ENCODE measurements at regions not wholly inside any gene's neighbourhood (a gene's known extent, or its start where the extent isn't known, plus 50 kb on each side); places are given as distances from the start of the nearest gene placed in this dataset.
A peak's percentile ranks its signal among the peaks of the same experiment; 100 is the strongest.

DNA sequence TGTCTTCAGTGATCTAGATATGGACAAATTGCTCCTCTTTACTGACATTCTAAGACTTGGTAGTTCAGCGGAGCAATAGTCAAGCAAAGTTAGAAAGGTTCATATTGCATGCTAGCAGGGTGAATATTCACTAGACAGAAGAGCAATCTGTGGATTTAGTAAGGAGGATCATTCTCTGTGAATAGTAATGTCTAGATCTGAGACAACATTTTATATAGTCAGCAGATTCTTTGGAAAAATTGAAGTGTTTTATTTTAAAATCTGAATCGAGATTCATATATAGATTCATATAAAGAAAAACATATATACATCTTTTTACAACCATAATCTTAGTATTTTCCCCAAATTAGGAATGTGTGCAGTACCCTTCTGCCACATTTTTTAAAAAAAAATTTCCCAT, 274.5 kb upstream of the BRINP3 start:
- POLR2A ChIA-PET = no interaction called here
- Histone ChIP-seq H2AFZ (ENCODE audit: low read length) (no peak overlapping the region), H3K36me3 (replicated peaks in 1 of 2; ENCODE audit: control insufficient read depth in 1 of 2, insufficient read depth in 2 of 2, low read length in 2 of 2) (no peaks in the 10 kb centered on the region), H3K27me3 (ENCODE audit: control insufficient read depth in 1 of 2, insufficient read depth in 2 of 2, low read length in 2 of 2) (no peaks in the 10 kb centered on the region), H3K4me1 (ENCODE audit: insufficient read depth, low read length) (no peaks in the 10 kb centered on the region), H3K9ac (ENCODE audit: insufficient read depth, low read depth, low read length) (no peak overlapping the region), H3K4me2 (ENCODE audit: low read depth, low read length) (no peak overlapping the region), H3K79me2 (ENCODE audit: insufficient read depth, low read length) (no peaks in the 10 kb centered on the region), H4K20me1 (ENCODE audit: insufficient read depth, low read length) (no peaks in the 10 kb centered on the region), H3K4me3 (replicated peaks in 1 of 3; ENCODE audit: insufficient read depth in 1 of 3, low read depth in 2 of 3, low read length in 3 of 3) (no peak overlapping the region), H3K27ac (ENCODE audit: extremely low read length, insufficient read depth, low read length) (no peak overlapping the region), H3K9me3 (ENCODE audit: low read length) (no peaks in the 10 kb centered on the region)
- DNase-seq (ENCODE audit: low spot score) (no peak), ATAC-seq (no peak), FAIRE-seq (no peak)
- intact Hi-C loops (cut with micrococcal nuclease; ENCODE audit: unreplicated experiment) = no loop called here
- 0% methylated on average over 2 of the region's 2 CpGs for WGBS (ENCODE audit: low lambda C conversion rate)
- TF ChIP-seq MAFF (IDR thresholded peaks at IDR 0.05; ENCODE audit: low read depth, low read length) (peak; percentile 52; the same call in 1 of the 2 replicates), MAFK (conservative IDR thresholded peaks at IDR 0.05 in 1 of 2, IDR thresholded peaks at IDR 0.05 in 1 of 2; ENCODE audit: low read length in 2 of 2) (peak; percentile 11 to 69; a peak in 2 of 4 replicates), ZNF225 (CRISPR knock-in tag; IDR thresholded peaks at IDR 0.05) (no peak)
- in situ Hi-C loops (cut with HindIII; ENCODE audit: extremely low pct_ligation_motif_present, low pct_unique_long_range_greater_than_20kb) = no loop called here
- BruUV-seq (replicated peaks) = no TSS peak
- CTCF ChIA-PET (ENCODE audit: low intra/inter-chr PET ratio, low total read pairs) = no interaction called here

DNA sequence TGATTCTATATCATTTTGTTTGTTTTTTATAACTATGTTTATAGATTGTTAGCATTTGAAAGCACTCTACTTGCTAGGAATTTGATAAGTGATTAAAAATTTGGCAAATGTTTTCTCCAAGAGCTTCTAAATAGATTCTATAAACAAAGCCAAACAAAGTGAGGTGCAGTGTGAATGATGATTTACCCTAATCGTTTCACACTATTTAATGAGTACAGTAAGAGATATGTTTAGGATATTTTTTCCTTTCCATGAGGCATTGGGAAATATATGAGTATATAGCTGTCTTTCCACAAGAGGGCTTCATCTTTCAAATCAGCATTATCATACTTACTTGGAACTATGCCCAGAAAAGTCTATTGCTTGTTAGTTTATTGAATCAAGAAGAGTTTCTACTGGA, 277.0 kb upstream of the BRINP3 start:
- ATAC-seq = no peak
- H4K20me1 ChIP-seq (ENCODE audit: insufficient read depth, low read length) = no peaks in the 10 kb centered on the region
- H3K4me2 ChIP-seq (ENCODE audit: low read depth, low read length) = no peak overlapping the region
- no peak overlapping the region for H2AFZ ChIP-seq (ENCODE audit: low read length)
- H3K27me3 ChIP-seq (ENCODE audit: control insufficient read depth in 1 of 2, insufficient read depth in 2 of 2, low read length in 2 of 2) = no peaks in the 10 kb centered on the region
- in situ Hi-C loops (cut with HindIII; ENCODE audit: extremely low pct_ligation_motif_present, low pct_unique_long_range_greater_than_20kb) = no loop called here
- H3K4me1 ChIP-seq (ENCODE audit: insufficient read depth, low read length) = no peaks in the 10 kb centered on the region
- no TSS peak for BruUV-seq (replicated peaks)
- intact Hi-C loops (cut with micrococcal nuclease; ENCODE audit: unreplicated experiment) = no loop called here
- no peak overlapping the region for H3K9ac ChIP-seq (ENCODE audit: insufficient read depth, low read depth, low read length)
- TF ChIP-seq, protein P1, sequence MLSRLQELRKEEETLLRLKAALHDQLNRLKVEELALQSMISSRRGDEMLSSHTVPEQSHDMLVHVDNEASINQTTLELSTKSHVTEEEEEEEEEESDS (CRISPR knock-in tag; IDR thresholded peaks at IDR 0.05; ENCODE audit: borderline replicate concordance) = no peak
- TF ChIP-seq PRMT3 (CRISPR knock-in tag; IDR thresholded peaks at IDR 0.05; ENCODE audit: borderline replicate concordance, low read depth) (no peak), CHD2 (IDR thresholded peaks at IDR 0.05; ENCODE audit: low read depth, low read length) (no peak), ZFP41 (CRISPR knock-in tag; IDR thresholded peaks at IDR 0.05; ENCODE audit: borderline replicate concordance) (no peak), MEIS2 (CRISPR knock-in tag; IDR thresholded peaks at IDR 0.05) (no peak)
- TF ChIP-seq, protein P2, sequence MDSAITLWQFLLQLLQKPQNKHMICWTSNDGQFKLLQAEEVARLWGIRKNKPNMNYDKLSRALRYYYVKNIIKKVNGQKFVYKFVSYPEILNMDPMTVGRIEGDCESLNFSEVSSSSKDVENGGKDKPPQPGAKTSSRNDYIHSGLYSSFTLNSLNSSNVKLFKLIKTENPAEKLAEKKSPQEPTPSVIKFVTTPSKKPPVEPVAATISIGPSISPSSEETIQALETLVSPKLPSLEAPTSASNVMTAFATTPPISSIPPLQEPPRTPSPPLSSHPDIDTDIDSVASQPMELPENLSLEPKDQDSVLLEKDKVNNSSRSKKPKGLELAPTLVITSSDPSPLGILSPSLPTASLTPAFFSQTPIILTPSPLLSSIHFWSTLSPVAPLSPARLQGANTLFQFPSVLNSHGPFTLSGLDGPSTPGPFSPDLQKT (CRISPR knock-in tag; IDR thresholded peaks at IDR 0.05; ENCODE audit: borderline replicate concordance) = no peak
- no peak overlapping the region for H3K27ac ChIP-seq (ENCODE audit: extremely low read length, insufficient read depth, low read length)
- WGBS (ENCODE audit: low lambda C conversion rate) = 0% methylated on average over 1 of the region's 1 CpG
- H3K4me3 ChIP-seq (replicated peaks in 1 of 3; ENCODE audit: insufficient read depth in 1 of 3, low read depth in 2 of 3, low read length in 3 of 3) = no peak overlapping the region
- FAIRE-seq = no peak
- CTCF ChIA-PET (ENCODE audit: low intra/inter-chr PET ratio, low total read pairs) = no interaction called here
- POLR2A ChIA-PET = no interaction called here
- H3K36me3 ChIP-seq (replicated peaks in 1 of 2; ENCODE audit: control insufficient read depth in 1 of 2, insufficient read depth in 2 of 2, low read length in 2 of 2) = no peaks in the 10 kb centered on the region
- peak; percentile 3 for DNase-seq (ENCODE audit: low spot score)
- H3K9me3 ChIP-seq (ENCODE audit: low read length) = no peaks in the 10 kb centered on the region
- H3K79me2 ChIP-seq (ENCODE audit: insufficient read depth, low read length) = no peaks in the 10 kb centered on the region

Measured in HepG2 (cell line).